Natural killer cell (primary cell): ENCODE measurements at regions not wholly inside any gene's neighbourhood (a gene's known extent, or its start where the extent isn't known, plus 50 kb on each side); places are given as distances from the start of the nearest gene placed in this dataset.

Experiments
- ATAC-seq, 3 donors: fragments of 150-1000 bp in 2 of 3; fragments of 200-7000 bp in 1 of 3; cut with Tn5 transposase; 1 replicate in 1 of 3; 2 replicates in 2 of 3; pipeline ENCODE4 v1.10.0; 2021; ENCODE audit warnings: mild to moderate bottlenecking in 2 of 3, moderate library complexity in 2 of 3
- DNase-seq, 2 donors: peaks; one replicate each; pipeline versions ENCODE4 v3.0.0 to v3.0.0-alpha.2; 2013 to 2021; ENCODE audit warnings: mixed read lengths in 1 of 2
- H3K27ac ChIP-seq: one replicate; pipeline ENCODE4 v1.5.1; 2013; ENCODE audit warnings: mild to moderate bottlenecking, low read length
- H3K27me3 ChIP-seq: one replicate; pipeline ENCODE4 v1.6.1; 2013; ENCODE audit warnings: low read length; ENCODE audit not compliant: control insufficient read depth, insufficient read depth
- H3K36me3 ChIP-seq: one replicate; pipeline ENCODE4 v1.6.1; 2013; ENCODE audit warnings: low read length; ENCODE audit not compliant: control insufficient read depth, insufficient read depth
- H3K4me1 ChIP-seq: one replicate; pipeline ENCODE4 v1.6.1; 2013; ENCODE audit warnings: low read length; ENCODE audit not compliant: control insufficient read depth, insufficient read depth
- H3K4me3 ChIP-seq: one replicate; pipeline ENCODE4 v1.5.1; 2013; ENCODE audit warnings: low read length
- H3K9me3 ChIP-seq: one replicate; pipeline ENCODE4 v1.6.1; 2013; ENCODE audit warnings: low read length; ENCODE audit not compliant: control insufficient read depth, insufficient read depth
- H3K27ac Mint-ChIP-seq, 2 donors: one replicate each; pipeline ENCODE4 v1.8.0; 2022; ENCODE audit warnings: mild to moderate bottlenecking in 2 of 2, mixed read lengths in 2 of 2, moderate library complexity in 1 of 2
- H3K27me3 Mint-ChIP-seq, 2 donors: one replicate each; pipeline ENCODE4 v1.8.0; 2022; ENCODE audit warnings: low read depth in 2 of 2, mixed read lengths in 2 of 2
- H3K36me3 Mint-ChIP-seq: one replicate; pipeline ENCODE4 v1.8.0; 2022; ENCODE audit warnings: mixed read lengths
- H3K4me1 Mint-ChIP-seq, 2 donors: one replicate each; pipeline ENCODE4 v1.8.0; 2022; ENCODE audit warnings: mixed read lengths in 2 of 2
- H3K4me3 Mint-ChIP-seq: one replicate; pipeline ENCODE4 v1.8.0; 2022; ENCODE audit warnings: mild to moderate bottlenecking, moderate library complexity, mixed read lengths
- H3K9me3 Mint-ChIP-seq, 2 donors: one replicate each; pipeline ENCODE4 v1.8.0; 2022; ENCODE audit warnings: mixed read lengths in 2 of 2
- CTCF ChIP-seq: fragments of 200-600 bp; IDR thresholded peaks from one replicate; pipeline ENCODE4 v1.8.0; 2022; ENCODE audit warnings: antibody characterized with exemption
- WGBS: methylation state at CpG from one replicate; pipeline ENCODE4 v1.1.7; 2013; ENCODE audit warnings: missing lambda C conversion rate; ENCODE audit not compliant: insufficient coverage; 5-methylcytosine and 5-hydroxymethylcytosine counted together
- intact Hi-C: fragments of 100-400 bp; cut with micrococcal nuclease; formaldehyde crosslinking; loops from one replicate; pipeline ENCODE4 v1.14.2; 2022

- Mint-ChIP-seq H3K9me3 (no peaks in the 10 kb centered on the region), H3K36me3 (no peaks in the 10 kb centered on the region), H3K4me1 (peaks cover 13 to 16% of the 10 kb centered on the region in 2 donors), H3K4me3 (no peak overlapping the region), H3K27me3 (peaks cover 12 to 32% of the 10 kb centered on the region in 2 donors), H3K27ac (no peak overlapping the region)
- H3K4me3 ChIP-seq, result no peak overlapping the region
- no peaks in the 10 kb centered on the region for H3K9me3 ChIP-seq
- H3K4me1 ChIP-seq, result peaks cover 3% of the 10 kb centered on the region
- no peaks in the 10 kb centered on the region for H3K36me3 ChIP-seq
- TF ChIP-seq CTCF, result peak; percentile 64
- DNase-seq (peak in 1 of 2 donors; percentile 76), ATAC-seq (peak; percentile 57 to 72 (median 72))
- intact Hi-C loops, result loop anchor here (1.0 kb wide), 1 partner anchor 235 kb away; no protein-coding TSS in a partner anchor
- H3K27ac ChIP-seq, result no peak overlapping the region
- WGBS, result 76% methylated on average over 5 of the region's 5 CpGs
- H3K27me3 ChIP-seq, result no peaks in the 10 kb centered on the region
These were observed 75.5 kb upstream of the DCD start for GRCh38 chr12:54723379-54724256.

- Histone ChIP-seq H3K27me3 (no peaks in the 10 kb centered on the region), H3K4me3 (no peak overlapping the region), H3K4me1 (peaks cover 3% of the 10 kb centered on the region), H3K36me3 (no peaks in the 10 kb centered on the region), H3K9me3 (no peaks in the 10 kb centered on the region), H3K27ac (no peak overlapping the region)
- intact Hi-C loops, result no loop called here
- H3K9me3 Mint-ChIP-seq, result no peaks in the 10 kb centered on the region
- 80% methylated on average over 3 of the region's 3 CpGs for WGBS
- no peak overlapping the region for H3K27ac Mint-ChIP-seq
- H3K27me3 Mint-ChIP-seq, result peaks cover 15 to 45% of the 10 kb centered on the region in 2 donors
- no peak for TF ChIP-seq CTCF
- peaks cover 11 to 13% of the 10 kb centered on the region in 2 donors for H3K4me1 Mint-ChIP-seq
- H3K36me3 Mint-ChIP-seq, result no peaks in the 10 kb centered on the region
- DNase-seq (no peak), ATAC-seq (no peak)
- no peak overlapping the region for H3K4me3 Mint-ChIP-seq
These were observed 73.1 kb upstream of the DCD start for GRCh38 chr12:54721312-54721711.

GRCh38 chr12:54719691-54720090, 71.5 kb upstream of the DCD start:
- ATAC-seq (no peak), DNase-seq (no peak)
- TF ChIP-seq CTCF, result no peak
- peaks cover 7% of the 10 kb centered on the region in 2 donors for H3K4me1 Mint-ChIP-seq
- Histone ChIP-seq H3K27me3 (no peaks in the 10 kb centered on the region), H3K4me1 (peaks cover 3% of the 10 kb centered on the region), H3K27ac (no peak overlapping the region), H3K9me3 (no peaks in the 10 kb centered on the region), H3K36me3 (no peaks in the 10 kb centered on the region), H3K4me3 (no peak overlapping the region)
- H3K36me3 Mint-ChIP-seq, result no peaks in the 10 kb centered on the region
- no peak overlapping the region for H3K4me3 Mint-ChIP-seq
- no peak overlapping the region for H3K27ac Mint-ChIP-seq
- intact Hi-C loops, result no loop called here
- H3K27me3 Mint-ChIP-seq, result peaks cover 17 to 57% of the 10 kb centered on the region in 2 donors
- 89% methylated on average over 3 of the region's 5 CpGs for WGBS
- no peaks in the 10 kb centered on the region for H3K9me3 Mint-ChIP-seq
